HG03175 (cell line): ENCODE measurements at regions not wholly inside any gene's neighbourhood (a gene's known extent, or its start where the extent isn't known, plus 50 kb on each side); places are given as distances from the start of the nearest gene placed in this dataset.

Experiments used
- ATAC-seq: cut with Tn5 transposase; IDR thresholded peaks from one replicate; pipeline ENCODE4 v1.9.1; 2021; ENCODE audit warnings: mild to moderate bottlenecking, moderate library complexity; ENCODE audit not compliant: unreplicated experiment

- no peak for ATAC-seq
Observed at GRCh38 chr11:16448123-16448717, 91.9 kb upstream of the SOX6 start.

- no peak for ATAC-seq
Observed at GRCh38 chr11:16441461-16441860, 85.1 kb upstream of the SOX6 start.

- no peak for ATAC-seq
Observed at GRCh38 chr11:16440136-16440535, 83.8 kb upstream of the SOX6 start.

GRCh38 chr11:16434036-16434435, 77.7 kb upstream of the SOX6 start:
- no peak for ATAC-seq

GRCh38 chr11:16430674-16431073, 74.3 kb upstream of the SOX6 start:
- ATAC-seq, result no peak

- ATAC-seq, result no peak
Observed at GRCh38 chr11:16421826-16422225, 65.5 kb upstream of the SOX6 start.

GRCh38 chr11:16418428-16419097, 62.2 kb upstream of the SOX6 start:
- no peak for ATAC-seq

- ATAC-seq, result peak; percentile 55
Observed at GRCh38 chr11:16412525-16413172, 56.3 kb upstream of the SOX6 start.

GRCh38 chr11:16410479-16410878, 54.1 kb upstream of the SOX6 start:
- no peak for ATAC-seq

- ATAC-seq, result no peak
Observed at GRCh38 chr11:16408619-16409018, 52.3 kb upstream of the SOX6 start.

- no peak for ATAC-seq
Observed at GRCh38 chr11:16406226-16406625, 49.9 kb upstream of the SOX6 start.
